ENCODE measurements at regions not wholly inside any gene's neighbourhood (a gene's known extent, or its start where the extent isn't known, plus 50 kb on each side); places are given as distances from the start of the nearest gene placed in this dataset.
"Not testable (repeated sequence)": the region's sequence is repeated elsewhere in the genome, so short reads cannot be mapped to it uniquely, and the experiment has no call there.

GRCh38 chr2:63695583-63695982, 106.8 kb downstream of the MDH1 start:
- no peak for TF ChIP-seq CTCF (conservative IDR thresholded peaks at IDR 0.05)
- no peak overlapping the region for H3K27ac ChIP-seq

- no peak overlapping the region for H3K27ac ChIP-seq
These were observed 107.7 kb downstream of the MDH1 start for GRCh38 chr2:63696496-63696895.

GRCh38 chr2:63697160-63697559, 108.4 kb downstream of the MDH1 start:
- H3K27ac ChIP-seq = no peak overlapping the region
- no peak for TF ChIP-seq CTCF (conservative IDR thresholded peaks at IDR 0.05)

More at GRCh38 chr2:63696496-63696895, 107.7 kb downstream of the MDH1 start:
- no peak for TF ChIP-seq CTCF (conservative IDR thresholded peaks at IDR 0.05)

GRCh38 chr2:63698786-63699548, 110.2 kb downstream of the MDH1 start:
- H3K27ac ChIP-seq = no peak overlapping the region

GRCh38 chr2:63699549-63699839, 110.7 kb downstream of the MDH1 start:
- no peak for TF ChIP-seq CTCF (conservative IDR thresholded peaks at IDR 0.05)
- H3K27ac ChIP-seq = no peak overlapping the region

More at GRCh38 chr2:63698786-63699548, 110.2 kb downstream of the MDH1 start:
- peak; percentile 77 for TF ChIP-seq CTCF (conservative IDR thresholded peaks at IDR 0.05)

GRCh38 chr2:63700271-63700670, 111.5 kb downstream of the MDH1 start:
- no peak overlapping the region for H3K27ac ChIP-seq
- TF ChIP-seq CTCF (conservative IDR thresholded peaks at IDR 0.05) = no peak

GRCh38 chr2:63701406-63701805, 112.6 kb downstream of the MDH1 start:
- no peak for TF ChIP-seq CTCF (conservative IDR thresholded peaks at IDR 0.05)

GRCh38 chr2:63706084-63706483, 117.3 kb downstream of the MDH1 start:
- H3K27ac ChIP-seq = not testable (repeated sequence)

More at GRCh38 chr2:63701406-63701805, 112.6 kb downstream of the MDH1 start:
- H3K27ac ChIP-seq = no peak overlapping the region
